ENCODE measurements at regions not wholly inside any gene's neighbourhood (a gene's known extent, or its start where the extent isn't known, plus 50 kb on each side); places are given as distances from the start of the nearest gene placed in this dataset.

DNA sequence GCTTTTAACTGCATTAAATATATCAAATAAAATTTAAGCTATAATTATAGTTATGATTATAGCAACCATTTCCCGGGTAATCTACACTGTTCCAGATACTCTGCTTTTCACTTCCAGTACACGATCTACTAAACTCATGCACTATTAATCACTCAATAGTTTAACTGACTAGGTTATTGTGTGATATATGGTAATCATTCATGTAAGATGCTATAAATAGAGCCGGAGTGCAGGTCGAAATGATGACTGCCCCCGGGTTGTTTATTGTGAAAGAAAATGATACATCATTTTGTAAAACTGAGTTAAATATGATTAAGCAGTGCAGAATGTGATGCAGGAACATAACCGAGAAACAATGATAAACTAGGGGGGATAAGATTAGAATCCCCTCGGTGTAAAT lies 434.6 kb upstream of the DSEL start:
- H2AFZ ChIP-seq (ENCODE audit: low read length) = no peak overlapping the region

DNA sequence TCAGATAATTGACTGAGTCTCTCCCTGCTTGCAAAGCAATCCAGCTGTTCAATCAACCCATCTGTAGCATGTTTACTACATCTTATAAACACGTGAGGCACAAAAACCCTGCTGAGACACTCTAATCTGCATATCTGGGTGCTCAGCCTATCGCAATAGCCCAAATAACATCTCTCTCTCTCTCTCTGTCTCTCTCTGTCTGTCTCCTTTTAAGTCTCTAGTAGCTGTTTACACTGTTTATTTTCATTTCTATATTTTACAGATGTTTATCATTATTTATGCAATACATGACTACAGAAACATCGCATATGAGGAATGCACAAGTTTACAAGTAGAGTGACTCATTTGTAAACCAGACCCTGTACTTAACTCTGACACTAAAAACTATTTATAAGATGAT lies 422.1 kb upstream of the DSEL start:
- no peak overlapping the region for H3K4me2 ChIP-seq (ENCODE audit: low read depth, low read length, poor library complexity, severe bottlenecking)
- no peaks in the 10 kb centered on the region for H3F3A ChIP-seq (ENCODE audit: low read depth)
- H3K9me3 ChIP-seq (ENCODE audit: insufficient read depth, low read depth, low read length) = no peaks in the 10 kb centered on the region
- TF ChIP-seq, protein P1, sequence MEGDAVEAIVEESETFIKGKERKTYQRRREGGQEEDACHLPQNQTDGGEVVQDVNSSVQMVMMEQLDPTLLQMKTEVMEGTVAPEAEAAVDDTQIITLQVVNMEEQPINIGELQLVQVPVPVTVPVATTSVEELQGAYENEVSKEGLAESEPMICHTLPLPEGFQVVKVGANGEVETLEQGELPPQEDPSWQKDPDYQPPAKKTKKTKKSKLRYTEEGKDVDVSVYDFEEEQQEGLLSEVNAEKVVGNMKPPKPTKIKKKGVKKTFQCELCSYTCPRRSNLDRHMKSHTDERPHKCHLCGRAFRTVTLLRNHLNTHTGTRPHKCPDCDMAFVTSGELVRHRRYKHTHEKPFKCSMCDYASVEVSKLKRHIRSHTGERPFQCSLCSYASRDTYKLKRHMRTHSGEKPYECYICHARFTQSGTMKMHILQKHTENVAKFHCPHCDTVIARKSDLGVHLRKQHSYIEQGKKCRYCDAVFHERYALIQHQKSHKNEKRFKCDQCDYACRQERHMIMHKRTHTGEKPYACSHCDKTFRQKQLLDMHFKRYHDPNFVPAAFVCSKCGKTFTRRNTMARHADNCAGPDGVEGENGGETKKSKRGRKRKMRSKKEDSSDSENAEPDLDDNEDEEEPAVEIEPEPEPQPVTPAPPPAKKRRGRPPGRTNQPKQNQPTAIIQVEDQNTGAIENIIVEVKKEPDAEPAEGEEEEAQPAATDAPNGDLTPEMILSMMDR (conservative IDR thresholded peaks at IDR 0.05; ENCODE audit: low read length) = no peak
- TF ChIP-seq EZH2phosphoT487 (IDR thresholded peaks at IDR 0.05; ENCODE audit: borderline replicate concordance) = no peak
- no peaks in the 10 kb centered on the region for H3K9me2 ChIP-seq (replicated peaks; ENCODE audit: low read depth, low read length)
- no peak overlapping the region for H3K4me3 ChIP-seq (ENCODE audit: low read length, poor library complexity, severe bottlenecking)
- no peaks in the 10 kb centered on the region for H3K36me3 ChIP-seq (ENCODE audit: insufficient read depth, low read length)
- no peak overlapping the region for H3K9ac ChIP-seq (ENCODE audit: low read depth, low read length, poor library complexity, severe bottlenecking)
- H4K20me1 ChIP-seq (ENCODE audit: insufficient read depth, low read length, poor library complexity, severe bottlenecking) = no peaks in the 10 kb centered on the region
- no peaks in the 10 kb centered on the region for H3K4me1 ChIP-seq (ENCODE audit: insufficient read depth, low read length, poor library complexity, severe bottlenecking)
- no peaks in the 10 kb centered on the region for H3K79me2 ChIP-seq (ENCODE audit: insufficient read depth, low read length)
- no peaks in the 10 kb centered on the region for H3K27me3 ChIP-seq (ENCODE audit: insufficient read depth, low read length, poor library complexity, severe bottlenecking)
- H2AFZ ChIP-seq (ENCODE audit: low read length) = no peak overlapping the region

More for the DNA sequence above, 434.6 kb upstream of the DSEL start:
- Histone ChIP-seq H3K27me3 (ENCODE audit: insufficient read depth, low read length, poor library complexity, severe bottlenecking) (no peaks in the 10 kb centered on the region), H3K9me2 (replicated peaks; ENCODE audit: low read depth, low read length) (no peaks in the 10 kb centered on the region), H3F3A (ENCODE audit: low read depth) (no peaks in the 10 kb centered on the region), H3K79me2 (ENCODE audit: insufficient read depth, low read length) (no peaks in the 10 kb centered on the region), H3K36me3 (ENCODE audit: insufficient read depth, low read length) (no peaks in the 10 kb centered on the region), H4K20me1 (ENCODE audit: insufficient read depth, low read length, poor library complexity, severe bottlenecking) (no peaks in the 10 kb centered on the region), H3K4me2 (ENCODE audit: low read depth, low read length, poor library complexity, severe bottlenecking) (no peak overlapping the region), H3K9me3 (ENCODE audit: insufficient read depth, low read depth, low read length) (no peaks in the 10 kb centered on the region), H3K4me1 (ENCODE audit: insufficient read depth, low read length, poor library complexity, severe bottlenecking) (no peaks in the 10 kb centered on the region), H3K9ac (ENCODE audit: low read depth, low read length, poor library complexity, severe bottlenecking) (no peak overlapping the region), H3K4me3 (ENCODE audit: low read length, poor library complexity, severe bottlenecking) (no peak overlapping the region)
- no peak for TF ChIP-seq EZH2phosphoT487 (IDR thresholded peaks at IDR 0.05; ENCODE audit: borderline replicate concordance)
- TF ChIP-seq, protein P1 (conservative IDR thresholded peaks at IDR 0.05; ENCODE audit: low read length) = no peak

DNA sequence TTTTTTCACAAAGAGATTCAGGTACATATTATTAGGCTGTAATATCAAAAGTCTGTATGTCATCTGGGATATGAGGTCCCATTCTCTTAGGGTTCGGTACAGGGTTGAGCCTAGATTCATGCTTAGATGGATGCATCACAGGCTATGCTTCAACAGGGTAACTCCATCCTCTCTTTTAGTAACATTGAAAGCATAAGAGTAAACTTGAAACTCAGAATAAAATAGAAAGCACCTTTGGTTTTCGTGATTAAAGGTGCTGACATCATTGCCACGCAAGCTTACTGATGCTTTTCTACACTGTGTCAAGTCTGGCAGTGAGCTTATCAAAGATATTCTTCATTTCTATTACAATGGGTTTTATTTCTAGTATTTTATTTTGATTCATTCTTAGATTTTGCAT lies 419.1 kb upstream of the DSEL start:
- H3K9me2 ChIP-seq (replicated peaks; ENCODE audit: low read depth, low read length) = no peaks in the 10 kb centered on the region
- TF ChIP-seq, protein P1 (conservative IDR thresholded peaks at IDR 0.05; ENCODE audit: low read length) = no peak
- TF ChIP-seq EZH2phosphoT487 (IDR thresholded peaks at IDR 0.05; ENCODE audit: borderline replicate concordance) = no peak
- H3K36me3 ChIP-seq (ENCODE audit: insufficient read depth, low read length) = no peaks in the 10 kb centered on the region
- H3K27me3 ChIP-seq (ENCODE audit: insufficient read depth, low read length, poor library complexity, severe bottlenecking) = no peaks in the 10 kb centered on the region
- H3K4me3 ChIP-seq (ENCODE audit: low read length, poor library complexity, severe bottlenecking) = no peak overlapping the region
- H3K79me2 ChIP-seq (ENCODE audit: insufficient read depth, low read length) = no peaks in the 10 kb centered on the region
- H4K20me1 ChIP-seq (ENCODE audit: insufficient read depth, low read length, poor library complexity, severe bottlenecking) = no peaks in the 10 kb centered on the region
- no peak overlapping the region for H2AFZ ChIP-seq (ENCODE audit: low read length)
- H3F3A ChIP-seq (ENCODE audit: low read depth) = no peaks in the 10 kb centered on the region
- H3K4me2 ChIP-seq (ENCODE audit: low read depth, low read length, poor library complexity, severe bottlenecking) = no peak overlapping the region
- no peaks in the 10 kb centered on the region for H3K4me1 ChIP-seq (ENCODE audit: insufficient read depth, low read length, poor library complexity, severe bottlenecking)
- H3K9me3 ChIP-seq (ENCODE audit: insufficient read depth, low read depth, low read length) = no peaks in the 10 kb centered on the region
- no peak overlapping the region for H3K9ac ChIP-seq (ENCODE audit: low read depth, low read length, poor library complexity, severe bottlenecking)
